GM23248 (cell line): ENCODE measurements at regions not wholly inside any gene's neighbourhood (a gene's known extent, or its start where the extent isn't known, plus 50 kb on each side); places are given as distances from the start of the nearest gene placed in this dataset.

Source experiments
- DNase-seq: peaks from one replicate; pipeline ENCODE4 v3.0.0-alpha.2; 2015
- H2AFZ ChIP-seq: fragments of 200-600 bp; sonication (generic); 2 replicates; pipeline ENCODE4 v1.6.1; 2016; ENCODE audit warnings: antibody characterized with exemption
- H3F3A ChIP-seq: fragments of 200-600 bp; sonication (generic); 2 replicates; pipeline ENCODE4 v1.6.1; 2016; ENCODE audit warnings: mild to moderate bottlenecking, antibody characterized with exemption, mixed run types; ENCODE audit not compliant: insufficient read depth
- H3K27ac ChIP-seq: fragments of 200-600 bp; sonication (generic); 2 replicates; pipeline ENCODE4 v1.5.1; 2016; ENCODE audit warnings: mild to moderate bottlenecking
- H3K27me3 ChIP-seq: fragments of 200-600 bp; sonication (generic); replicated peaks from 2 replicates; pipeline ENCODE4 v1.6.1; 2016; ENCODE audit warnings: mild to moderate bottlenecking; ENCODE audit not compliant: insufficient read depth
- H3K36me3 ChIP-seq: fragments of 200-600 bp; sonication (generic); 2 replicates; pipeline ENCODE4 v1.6.1; 2016; ENCODE audit warnings: low read depth, mild to moderate bottlenecking
- H3K4me1 ChIP-seq: fragments of 200-600 bp; sonication (generic); 2 replicates; pipeline ENCODE4 v1.6.1; 2016; ENCODE audit warnings: mild to moderate bottlenecking; ENCODE audit not compliant: insufficient read depth
- H3K4me2 ChIP-seq: fragments of 200-600 bp; sonication (generic); one replicate; pipeline ENCODE4 v1.6.1; 2016; ENCODE audit warnings: mild to moderate bottlenecking; ENCODE audit not compliant: unreplicated experiment
- H3K4me3 ChIP-seq: fragments of 200-600 bp; sonication (generic); 2 replicates; pipeline ENCODE4 v1.5.1; 2016; ENCODE audit warnings: mild to moderate bottlenecking
- H3K79me2 ChIP-seq: fragments of 200-600 bp; sonication (generic); 2 replicates; pipeline ENCODE4 v1.6.1; 2016; ENCODE audit warnings: mild to moderate bottlenecking; ENCODE audit not compliant: insufficient read depth
- H3K9ac ChIP-seq: fragments of 200-600 bp; sonication (generic); 2 replicates; pipeline ENCODE4 v1.6.1; 2016; ENCODE audit warnings: mild to moderate bottlenecking
- H3K9me2 ChIP-seq: fragments of 200-600 bp; sonication (generic); 2 replicates; pipeline ENCODE4 v1.6.1; 2016; ENCODE audit warnings: mixed run types, mild to moderate bottlenecking, moderate library complexity; ENCODE audit not compliant: insufficient read depth
- H3K9me3 ChIP-seq: fragments of 200-600 bp; sonication (generic); one replicate; pipeline ENCODE4 v1.6.1; 2017; ENCODE audit warnings: low read depth
- H4K20me1 ChIP-seq: fragments of 200-600 bp; sonication (generic); 2 replicates; pipeline ENCODE4 v1.6.0; 2016; ENCODE audit not compliant: insufficient read depth
- EZH2 ChIP-seq: fragments of 200-600 bp; sonication (generic); IDR thresholded peaks from 2 replicates; pipeline ENCODE4 v1.6.1; 2018; ENCODE audit warnings: antibody characterized with exemption, mild to moderate bottlenecking; ENCODE audit not compliant: insufficient read depth, poor library complexity, severe bottlenecking
- EZH2phosphoT487 ChIP-seq: fragments of 200-600 bp; sonication (generic); IDR thresholded peaks from 2 replicates; pipeline ENCODE4 v1.6.1; 2018; ENCODE audit warnings: antibody characterized with exemption, moderate library complexity, mild to moderate bottlenecking, low read depth; ENCODE audit not compliant: insufficient read depth
- WGBS, 2 experiments: methylation state at CpG; one replicate each; pipeline ENCODE4 v1.1.6; 2015 to 2017; ENCODE audit warnings: low lambda C conversion rate in 2 of 2, low coverage in 1 of 2; ENCODE audit errors: missing lambda C conversion rate in 2 of 2; 5-methylcytosine and 5-hydroxymethylcytosine counted together
- in situ Hi-C: fragments of 300-500 bp; cut with MboI; formaldehyde crosslinking; loops from 2 replicates; pipeline ENCODE4 v1.15.0; 2020

- no peaks in the 10 kb centered on the region for H3K79me2 ChIP-seq
- no peak for DNase-seq
These were observed 192.6 kb upstream of the NAV2 start for GRCh38 chr11:19519912-19520641.

DNA sequence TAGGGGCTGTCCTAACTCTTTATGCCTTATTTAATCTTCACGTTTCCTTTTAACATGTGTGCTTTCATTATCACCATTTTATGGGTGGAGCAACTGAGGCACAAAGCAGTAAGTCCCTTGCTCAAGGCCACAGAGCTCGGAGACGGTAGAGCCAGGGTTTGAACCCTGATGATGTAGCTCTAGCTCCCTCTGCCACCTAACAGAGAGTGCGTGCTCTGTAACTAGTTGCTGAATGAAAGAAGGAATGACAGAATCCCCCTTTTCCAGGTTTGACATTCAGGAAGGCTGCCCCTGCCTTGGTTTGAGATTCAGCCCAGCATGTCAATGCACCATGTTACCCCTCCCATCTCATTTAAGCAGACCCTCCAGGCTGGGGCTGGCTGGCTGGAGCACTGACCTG is 193.3 kb upstream of the NAV2 start:
- H3K9me2 ChIP-seq = no peaks in the 10 kb centered on the region
- 72 to 74% methylated on average over 4 of the region's 4 CpGs for WGBS, 2 experiments
- no peaks in the 10 kb centered on the region for H3K27me3 ChIP-seq
- H3K79me2 ChIP-seq = no peaks in the 10 kb centered on the region
- no peak overlapping the region for H3K4me3 ChIP-seq
- H3K27ac ChIP-seq = no peak overlapping the region
- no peak overlapping the region for H2AFZ ChIP-seq
- no peaks in the 10 kb centered on the region for H3K9me3 ChIP-seq
- no peaks in the 10 kb centered on the region for H3K4me1 ChIP-seq
- H3F3A ChIP-seq = no peaks in the 10 kb centered on the region
- no peak for DNase-seq
- in situ Hi-C loops = no loop called here
- TF ChIP-seq EZH2 (no peak), EZH2phosphoT487 (no peak)
- H3K9ac ChIP-seq = no peak overlapping the region
- no peaks in the 10 kb centered on the region for H4K20me1 ChIP-seq
- no peak overlapping the region for H3K4me2 ChIP-seq
- H3K36me3 ChIP-seq = no peaks in the 10 kb centered on the region

More at GRCh38 chr11:19519912-19520641, 192.6 kb upstream of the NAV2 start:
- Histone ChIP-seq H3K9ac (no peak overlapping the region), H3K4me1 (no peaks in the 10 kb centered on the region), H3K4me3 (no peak overlapping the region), H4K20me1 (no peaks in the 10 kb centered on the region), H3K9me3 (no peaks in the 10 kb centered on the region), H3K27me3 (no peaks in the 10 kb centered on the region), H3K4me2 (no peak overlapping the region), H3K36me3 (no peaks in the 10 kb centered on the region), H3F3A (no peaks in the 10 kb centered on the region), H3K27ac (no peak overlapping the region), H2AFZ (no peak overlapping the region), H3K9me2 (no peaks in the 10 kb centered on the region)
- 88 to 95% methylated on average over 8 of the region's 8 CpGs for WGBS, 2 experiments
- in situ Hi-C loops = no loop called here
- TF ChIP-seq EZH2 = no peak
- TF ChIP-seq EZH2phosphoT487 = no peak

DNA sequence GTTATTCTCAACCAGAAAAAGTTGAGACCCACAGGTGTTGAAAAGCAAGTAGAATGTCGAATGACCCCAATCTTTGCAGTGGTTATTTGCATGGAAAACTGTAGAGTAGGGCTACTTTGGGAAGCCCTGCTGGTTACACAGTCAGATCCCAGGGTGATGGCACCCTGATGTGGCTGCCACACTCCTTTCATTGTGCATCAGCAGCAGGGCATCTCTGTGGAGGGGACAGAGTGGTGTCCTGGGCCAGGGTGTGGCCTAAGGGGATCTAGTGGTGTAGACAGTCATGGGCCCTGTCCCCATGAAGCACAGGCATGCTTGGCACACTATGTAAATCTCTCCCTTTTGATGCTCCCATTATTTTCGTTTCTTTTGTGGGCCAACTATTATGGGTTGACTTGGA is 199.4 kb upstream of the NAV2 start:
- Histone ChIP-seq H3K9ac (no peak overlapping the region), H4K20me1 (no peaks in the 10 kb centered on the region), H3F3A (no peaks in the 10 kb centered on the region), H3K27ac (no peak overlapping the region), H3K4me2 (no peak overlapping the region), H3K4me1 (peaks cover under 1% of the 10 kb centered on the region; the same call in 1 of the 2 replicates), H3K9me2 (no peaks in the 10 kb centered on the region), H3K79me2 (no peaks in the 10 kb centered on the region), H3K36me3 (no peaks in the 10 kb centered on the region), H3K4me3 (no peak overlapping the region), H3K9me3 (no peaks in the 10 kb centered on the region), H2AFZ (no peak overlapping the region), H3K27me3 (no peaks in the 10 kb centered on the region)
- TF ChIP-seq EZH2phosphoT487 (no peak), EZH2 (no peak)
- 88 to 93% methylated on average over 2 of the region's 2 CpGs for WGBS, 2 experiments
- in situ Hi-C loops = no loop called here
- DNase-seq = no peak

DNA sequence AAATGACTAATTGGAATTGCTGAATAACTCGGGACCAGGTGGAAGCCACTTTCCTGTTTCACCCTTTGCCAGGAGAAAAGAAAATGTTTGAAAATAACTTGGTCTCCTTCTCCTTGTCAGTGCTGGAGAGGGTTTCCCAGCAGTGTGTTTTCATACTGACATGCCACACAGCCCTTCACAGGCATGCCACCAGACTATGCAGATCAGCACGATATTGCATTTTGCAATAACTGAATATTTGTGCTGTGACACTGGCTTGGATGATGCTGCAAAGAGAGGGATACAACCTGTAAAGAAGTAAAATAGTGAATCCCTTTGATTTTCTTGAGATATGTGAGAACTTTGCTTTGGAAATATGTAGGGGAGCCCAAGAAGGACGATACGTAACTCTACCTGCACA is 200.0 kb upstream of the NAV2 start:
- no peak for TF ChIP-seq EZH2
- TF ChIP-seq EZH2phosphoT487 = no peak
- in situ Hi-C loops = no loop called here
- no peak overlapping the region for H2AFZ ChIP-seq
- H3K36me3 ChIP-seq = no peaks in the 10 kb centered on the region
- H3K27me3 ChIP-seq = no peaks in the 10 kb centered on the region
- H3K9me2 ChIP-seq = no peaks in the 10 kb centered on the region
- WGBS, 2 experiments = 62 to 67% methylated on average over 4 of the region's 4 CpGs
- H3K9me3 ChIP-seq = no peaks in the 10 kb centered on the region
- no peak overlapping the region for H3K4me3 ChIP-seq
- DNase-seq = peak; percentile 35
- H3K4me1 ChIP-seq = peaks cover 6% of the 10 kb centered on the region
- H4K20me1 ChIP-seq = no peaks in the 10 kb centered on the region
- no peak overlapping the region for H3K4me2 ChIP-seq
- H3K9ac ChIP-seq = no peak overlapping the region
- H3F3A ChIP-seq = no peaks in the 10 kb centered on the region
- no peaks in the 10 kb centered on the region for H3K79me2 ChIP-seq
- H3K27ac ChIP-seq = no peak overlapping the region
